Activated B cell treated with CpG ODN at 0.5 μM for 24 hours (primary cell): ENCODE measurements at regions not wholly inside any gene's neighbourhood (a gene's known extent, or its start where the extent isn't known, plus 50 kb on each side); places are given as distances from the start of the nearest gene placed in this dataset.

Source experiments
- ATAC-seq: fragments of 200-7000 bp; cut with Tn5 transposase; one replicate; pipeline ENCODE4 v1.10.0; 2021; ENCODE audit warnings: low read depth, mild to moderate bottlenecking, moderate library complexity
- CTCF ChIA-PET: fragments of 350-600 bp; sonication (Branson Sonifier 250); formaldehyde crosslinking; loops from one replicate; lab custom pipeline; 2021; ENCODE audit warnings: antibody characterized with exemption; lab: Charles Lee
- POLR2A ChIA-PET: fragments of 350-600 bp; sonication (Branson Sonifier 250); formaldehyde crosslinking; loops from one replicate; lab custom pipeline; 2021; ENCODE audit warnings: antibody characterized with exemption; lab: Charles Lee
- DNase-seq: peaks from one replicate; pipeline ENCODE4 v3.0.0; 2022
- H3K27ac Mint-ChIP-seq: one replicate; pipeline ENCODE4 v1.8.0; 2020; ENCODE audit warnings: mixed read lengths
- H3K27me3 Mint-ChIP-seq: one replicate; pipeline ENCODE4 v1.8.0; 2021; ENCODE audit warnings: mixed read lengths
- H3K36me3 Mint-ChIP-seq: one replicate; pipeline ENCODE4 v1.8.0; 2021; ENCODE audit warnings: low read depth, mixed read lengths
- H3K4me1 Mint-ChIP-seq: one replicate; pipeline ENCODE4 v1.8.0; 2021; ENCODE audit warnings: mixed read lengths
- H3K4me3 Mint-ChIP-seq: one replicate; pipeline ENCODE4 v1.8.0; 2020; ENCODE audit warnings: mild to moderate bottlenecking, mixed read lengths
- H3K9me3 Mint-ChIP-seq: one replicate; pipeline ENCODE4 v1.8.0; 2020; ENCODE audit warnings: mixed read lengths
- CTCF ChIP-seq: fragments of 200-600 bp; IDR thresholded peaks from one replicate; pipeline ENCODE4 v1.8.0; 2022; ENCODE audit warnings: antibody characterized with exemption, mild to moderate bottlenecking
- intact Hi-C: fragments of 100-400 bp; cut with micrococcal nuclease; formaldehyde crosslinking; loops from one replicate; pipeline ENCODE4 v1.15.1; 2024

GRCh38 chr10:75304741-75305390 is 69.1 kb upstream of the COMTD1 start:
- Mint-ChIP-seq H3K27me3 (peaks cover 32% of the 10 kb centered on the region), H3K36me3 (no peaks in the 10 kb centered on the region), H3K4me3 (no peak overlapping the region), H3K4me1 (no peaks in the 10 kb centered on the region), H3K27ac (no peak overlapping the region), H3K9me3 (peaks cover 13% of the 10 kb centered on the region)
- ATAC-seq, result no peak
- no peak for TF ChIP-seq CTCF
- POLR2A ChIA-PET, result no interaction called here
- CTCF ChIA-PET, result no interaction called here
- intact Hi-C loops, result no loop called here
- DNase-seq, result no peak

GRCh38 chr10:75304313-75304712 is 68.6 kb upstream of the COMTD1 start:
- intact Hi-C loops, result no loop called here
- peaks cover 15% of the 10 kb centered on the region for H3K9me3 Mint-ChIP-seq
- H3K27me3 Mint-ChIP-seq, result peaks cover 34% of the 10 kb centered on the region
- POLR2A ChIA-PET, result no interaction called here
- CTCF ChIA-PET, result no interaction called here
- no peak for TF ChIP-seq CTCF
- no peak overlapping the region for H3K27ac Mint-ChIP-seq
- no peak overlapping the region for H3K4me3 Mint-ChIP-seq
- H3K36me3 Mint-ChIP-seq, result no peaks in the 10 kb centered on the region
- DNase-seq (no peak), ATAC-seq (no peak)
- no peaks in the 10 kb centered on the region for H3K4me1 Mint-ChIP-seq

GRCh38 chr10:75303045-75303777 is 67.5 kb upstream of the COMTD1 start:
- Mint-ChIP-seq H3K27me3 (peaks cover 32% of the 10 kb centered on the region), H3K36me3 (no peaks in the 10 kb centered on the region), H3K4me3 (no peak overlapping the region), H3K4me1 (no peaks in the 10 kb centered on the region), H3K9me3 (peaks cover 15% of the 10 kb centered on the region), H3K27ac (no peak overlapping the region)
- DNase-seq (no peak), ATAC-seq (no peak)
- ChIA-PET POLR2A (no interaction called here), CTCF (no interaction called here)
- TF ChIP-seq CTCF, result no peak
- intact Hi-C loops, result no loop called here

GRCh38 chr10:75302029-75302428 is 66.3 kb upstream of the COMTD1 start:
- no peaks in the 10 kb centered on the region for H3K36me3 Mint-ChIP-seq
- H3K27me3 Mint-ChIP-seq, result peaks cover 29% of the 10 kb centered on the region
- TF ChIP-seq CTCF, result no peak
- ChIA-PET CTCF (no interaction called here), POLR2A (no interaction called here)
- H3K4me3 Mint-ChIP-seq, result no peak overlapping the region
- intact Hi-C loops, result no loop called here
- peaks cover 15% of the 10 kb centered on the region for H3K9me3 Mint-ChIP-seq
- no peak for ATAC-seq
- no peak for DNase-seq
- H3K4me1 Mint-ChIP-seq, result no peaks in the 10 kb centered on the region
- H3K27ac Mint-ChIP-seq, result no peak overlapping the region

GRCh38 chr10:75297021-75297599 is 61.4 kb upstream of the COMTD1 start:
- intact Hi-C loops, result no loop called here
- H3K36me3 Mint-ChIP-seq, result no peaks in the 10 kb centered on the region
- ChIA-PET CTCF (no interaction called here), POLR2A (no interaction called here)
- DNase-seq (no peak), ATAC-seq (no peak)
- no peak for TF ChIP-seq CTCF
- H3K4me3 Mint-ChIP-seq, result no peak overlapping the region
- peaks cover 27% of the 10 kb centered on the region for H3K27me3 Mint-ChIP-seq
- peaks cover 5% of the 10 kb centered on the region for H3K4me1 Mint-ChIP-seq
- no peak overlapping the region for H3K27ac Mint-ChIP-seq
- H3K9me3 Mint-ChIP-seq, result peaks cover 4% of the 10 kb centered on the region
